Fibroblast of lung (primary cell): ENCODE measurements at regions not wholly inside any gene's neighbourhood (a gene's known extent, or its start where the extent isn't known, plus 50 kb on each side); places are given as distances from the start of the nearest gene placed in this dataset.
"Not testable (repeated sequence)": the region's sequence is repeated elsewhere in the genome, so short reads cannot be mapped to it uniquely, and the experiment has no call there.

Source experiments
- DNase-seq, 2 donors: peaks; one replicate each; pipeline versions ENCODE4 v3.0.0 to v3.0.0-alpha.2; 2010; ENCODE audit warnings: low read depth in 2 of 2
- H2AFZ ChIP-seq: 2 replicates; pipeline ENCODE4 v1.5.1; 2012; ENCODE audit warnings: low read length, control low read depth, inconsistent platforms
- H3K27ac ChIP-seq: 2 replicates; pipeline ENCODE4 v1.5.1; 2011; ENCODE audit warnings: low read length, control low read depth; ENCODE audit not compliant: insufficient read depth
- H3K27me3 ChIP-seq: 2 replicates; pipeline ENCODE4 v1.5.1; 2011; ENCODE audit warnings: mild to moderate bottlenecking, low read length; ENCODE audit not compliant: control insufficient read depth, insufficient read depth
- H3K36me3 ChIP-seq: 2 replicates; pipeline ENCODE4 v1.5.1; 2011; ENCODE audit warnings: low read length; ENCODE audit not compliant: control insufficient read depth, insufficient read depth
- H3K4me1 ChIP-seq: 2 replicates; pipeline ENCODE4 v1.5.1; 2011; ENCODE audit warnings: low read length; ENCODE audit not compliant: control insufficient read depth, insufficient read depth; ENCODE audit errors: extremely low read depth
- H3K4me2 ChIP-seq: 2 replicates; pipeline ENCODE4 v1.5.1; 2011; ENCODE audit warnings: low read length, control low read depth; ENCODE audit not compliant: insufficient read depth; ENCODE audit errors: extremely low read depth
- H3K4me3 ChIP-seq, 4 experiments: fragments of 200-600 bp in 1 of 4; sonication (generic) in 1 of 4; replicated peaks in 1 of 4; 2 replicates each; pipeline ENCODE4 v1.5.1; 2011 to 2016; ENCODE audit warnings: low read length in 4 of 4, low read depth in 3 of 4, mild to moderate bottlenecking in 3 of 4, control low read depth in 2 of 4, inconsistent platforms in 1 of 4, mixed read lengths in 1 of 4; ENCODE audit not compliant: insufficient read depth in 1 of 4; ENCODE audit errors: control extremely low read depth in 1 of 4
- H3K79me2 ChIP-seq: 2 replicates; pipeline ENCODE4 v1.5.1; 2012; ENCODE audit warnings: mild to moderate bottlenecking, low read length, inconsistent platforms; ENCODE audit not compliant: control insufficient read depth, insufficient read depth
- H3K9ac ChIP-seq: 2 replicates; pipeline ENCODE4 v1.5.1; 2011; ENCODE audit warnings: mild to moderate bottlenecking, low read length, control low read depth; ENCODE audit not compliant: insufficient read depth
- H3K9me3 ChIP-seq: 2 replicates; pipeline ENCODE4 v1.5.1; 2012; ENCODE audit warnings: low read depth, low read length; ENCODE audit not compliant: control insufficient read depth, insufficient read depth
- H4K20me1 ChIP-seq: 2 replicates; pipeline ENCODE4 v1.5.1; 2011; ENCODE audit warnings: low read length; ENCODE audit not compliant: control insufficient read depth, insufficient read depth; ENCODE audit errors: extremely low read depth
- CTCF ChIP-seq, 2 donors: IDR thresholded peaks in 1 of 2; conservative IDR thresholded peaks in 1 of 2; 1 replicate in 1 of 2; 2 replicates in 1 of 2; pipeline ENCODE4 v1.5.1; 2011 to 2012; ENCODE audit warnings: low read length in 2 of 2, control low read depth in 1 of 2, inconsistent platforms in 1 of 2, low read depth in 1 of 2, mild to moderate bottlenecking in 1 of 2
- EZH2 ChIP-seq: IDR thresholded peaks from 2 replicates; pipeline ENCODE4 v1.5.1; 2012; ENCODE audit warnings: low read length, control low read depth, mild to moderate bottlenecking; ENCODE audit errors: missing control alignments

- Histone ChIP-seq H3K27me3 (no peaks in the 10 kb centered on the region), H4K20me1 (no peaks in the 10 kb centered on the region), H2AFZ (no peak overlapping the region), H3K9me3 (no peaks in the 10 kb centered on the region), H3K36me3 (no peaks in the 10 kb centered on the region), H3K27ac (no peak overlapping the region), H3K4me3 (no peak overlapping the region), H3K79me2 (no peaks in the 10 kb centered on the region), H3K4me1 (no peaks in the 10 kb centered on the region), H3K9ac (no peak overlapping the region), H3K4me2 (no peak overlapping the region)
- DNase-seq: no peak
- TF ChIP-seq EZH2: no peak
- TF ChIP-seq CTCF (conservative IDR thresholded peaks at IDR 0.05 in 1 of 2, IDR thresholded peaks at IDR 0.05 in 1 of 2; ENCODE audit: low read depth in 1 of 2, low read length in 2 of 2): no peak
Observed at GRCh38 chr2:180238729-180239128, 231.6 kb upstream of the CWC22 start.

- H3K4me3 ChIP-seq, H3K36me3 ChIP-seq, H3K4me1 ChIP-seq, H3K27ac ChIP-seq, H3K27me3 ChIP-seq, DNase-seq, H3K4me2 ChIP-seq, H3K9me3 ChIP-seq, H2AFZ ChIP-seq, H4K20me1 ChIP-seq, H3K9ac ChIP-seq, H3K79me2 ChIP-seq: not testable (repeated sequence)
Observed at GRCh38 chr2:180236061-180236460, 229.0 kb upstream of the CWC22 start.

GRCh38 chr2:180235506-180235905, 228.4 kb upstream of the CWC22 start:
- not testable (repeated sequence) for H4K20me1 ChIP-seq, H3K4me3 ChIP-seq, H3K36me3 ChIP-seq, H3K27ac ChIP-seq, H2AFZ ChIP-seq, H3K4me1 ChIP-seq, H3K9ac ChIP-seq, H3K27me3 ChIP-seq, H3K9me3 ChIP-seq, H3K79me2 ChIP-seq, H3K4me2 ChIP-seq, DNase-seq

GRCh38 chr2:180234991-180235390, 227.9 kb upstream of the CWC22 start:
- not testable (repeated sequence) for H3K36me3 ChIP-seq, H2AFZ ChIP-seq, DNase-seq, H3K27ac ChIP-seq, H3K27me3 ChIP-seq, H3K9ac ChIP-seq, H3K9me3 ChIP-seq, H3K79me2 ChIP-seq, H3K4me1 ChIP-seq, H3K4me2 ChIP-seq, H3K4me3 ChIP-seq, H4K20me1 ChIP-seq
